ENCODE measurements at regions not wholly inside any gene's neighbourhood (a gene's known extent, or its start where the extent isn't known, plus 50 kb on each side); places are given as distances from the start of the nearest gene placed in this dataset.

DNA sequence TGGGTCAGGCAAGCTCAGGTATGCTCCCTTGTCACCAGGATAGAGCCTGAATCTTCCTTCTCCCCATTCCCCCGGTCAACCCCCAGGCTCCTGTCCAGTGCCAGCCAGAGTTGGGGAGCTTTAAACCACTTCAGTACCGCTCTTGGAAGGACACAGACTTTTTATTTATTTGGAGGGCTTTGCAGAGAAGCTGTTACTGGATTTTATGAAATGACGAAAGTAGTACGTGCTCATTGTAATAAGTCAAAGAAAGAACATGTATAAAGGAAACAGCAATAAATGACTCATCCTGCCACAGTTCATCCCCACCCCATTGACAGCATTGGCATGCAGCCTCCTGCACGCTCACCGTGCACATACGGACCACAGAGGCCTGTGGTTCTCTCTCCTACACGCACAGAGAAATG lies 230.3 kb downstream of the AUH start:
- TF ChIP-seq, protein P1, sequence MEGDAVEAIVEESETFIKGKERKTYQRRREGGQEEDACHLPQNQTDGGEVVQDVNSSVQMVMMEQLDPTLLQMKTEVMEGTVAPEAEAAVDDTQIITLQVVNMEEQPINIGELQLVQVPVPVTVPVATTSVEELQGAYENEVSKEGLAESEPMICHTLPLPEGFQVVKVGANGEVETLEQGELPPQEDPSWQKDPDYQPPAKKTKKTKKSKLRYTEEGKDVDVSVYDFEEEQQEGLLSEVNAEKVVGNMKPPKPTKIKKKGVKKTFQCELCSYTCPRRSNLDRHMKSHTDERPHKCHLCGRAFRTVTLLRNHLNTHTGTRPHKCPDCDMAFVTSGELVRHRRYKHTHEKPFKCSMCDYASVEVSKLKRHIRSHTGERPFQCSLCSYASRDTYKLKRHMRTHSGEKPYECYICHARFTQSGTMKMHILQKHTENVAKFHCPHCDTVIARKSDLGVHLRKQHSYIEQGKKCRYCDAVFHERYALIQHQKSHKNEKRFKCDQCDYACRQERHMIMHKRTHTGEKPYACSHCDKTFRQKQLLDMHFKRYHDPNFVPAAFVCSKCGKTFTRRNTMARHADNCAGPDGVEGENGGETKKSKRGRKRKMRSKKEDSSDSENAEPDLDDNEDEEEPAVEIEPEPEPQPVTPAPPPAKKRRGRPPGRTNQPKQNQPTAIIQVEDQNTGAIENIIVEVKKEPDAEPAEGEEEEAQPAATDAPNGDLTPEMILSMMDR (IDR thresholded peaks at IDR 0.05; ENCODE audit: low read depth, low read length) = no peak
- H3K4me3 ChIP-seq (ENCODE audit: low read depth, low read length) = no peak overlapping the region

DNA sequence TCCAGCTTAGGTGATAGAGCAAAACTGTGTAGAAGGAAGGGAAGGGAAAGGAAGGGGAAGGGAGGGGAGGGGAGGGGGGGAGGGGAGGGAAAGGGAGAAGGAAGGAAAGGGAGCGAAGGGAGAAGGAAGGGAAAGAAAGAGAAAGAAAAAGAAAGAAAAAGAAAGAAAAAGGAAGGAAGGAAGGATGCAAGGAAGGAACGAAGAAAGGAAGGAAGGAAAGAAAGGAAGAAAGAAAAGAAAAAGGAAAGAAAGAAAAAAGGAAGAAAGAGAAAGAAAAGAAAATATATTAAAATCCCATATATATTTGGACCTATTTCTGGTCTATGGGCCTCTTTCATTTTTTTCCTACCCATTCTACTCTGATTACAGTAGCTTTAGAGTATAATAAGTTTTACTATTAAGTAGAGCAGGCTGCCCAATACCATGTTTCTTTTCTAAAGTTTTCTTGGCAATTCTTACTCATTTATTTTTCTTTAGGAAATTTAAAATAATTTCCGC lies 229.1 kb downstream of the AUH start:
- H3K4me3 ChIP-seq (ENCODE audit: low read depth, low read length) = no peak overlapping the region
- TF ChIP-seq, protein P1 (IDR thresholded peaks at IDR 0.05; ENCODE audit: low read depth, low read length) = no peak

DNA sequence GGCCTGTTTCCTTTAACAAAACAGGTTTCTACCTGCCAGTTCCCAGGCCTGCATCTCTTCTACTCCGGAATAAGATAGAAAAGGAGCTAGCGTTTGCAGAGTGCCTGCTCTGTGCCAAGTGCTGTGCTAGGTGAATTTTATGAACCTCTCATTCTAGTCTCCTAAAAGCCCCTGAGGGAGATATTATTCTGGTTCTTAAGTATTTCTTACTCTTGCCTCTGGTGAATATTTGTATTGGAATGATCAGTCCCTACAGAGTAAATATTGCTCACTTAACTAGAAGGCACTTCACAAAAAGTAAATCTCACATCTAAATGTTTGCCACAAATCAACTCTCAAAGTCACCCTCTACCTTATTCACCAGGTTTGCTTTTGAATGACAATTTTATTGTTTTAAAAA lies 227.1 kb downstream of the AUH start:
- no peak overlapping the region for H3K4me3 ChIP-seq (ENCODE audit: low read depth, low read length)
- TF ChIP-seq, protein P1 (IDR thresholded peaks at IDR 0.05; ENCODE audit: low read depth, low read length) = no peak

DNA sequence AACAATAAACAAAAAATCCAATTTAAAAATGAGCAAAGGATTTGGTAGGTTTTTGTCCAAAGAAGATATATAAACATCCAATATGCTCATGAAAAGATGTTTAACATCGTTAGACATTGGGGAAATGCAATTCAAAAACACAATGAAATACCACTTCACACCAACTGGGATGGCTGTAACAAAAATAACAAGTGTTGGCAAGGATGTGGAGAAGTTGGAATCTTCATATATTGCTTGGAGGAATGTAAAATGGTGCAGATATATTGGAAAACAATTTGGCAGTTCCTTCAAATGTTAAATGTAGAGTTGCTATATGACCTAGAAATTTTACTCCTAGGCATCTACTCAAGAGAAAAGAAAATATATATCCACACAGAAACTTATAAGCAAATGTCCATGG lies 224.3 kb downstream of the AUH start:
- TF ChIP-seq, protein P1 (IDR thresholded peaks at IDR 0.05; ENCODE audit: low read depth, low read length) = no peak
- no peak overlapping the region for H3K4me3 ChIP-seq (ENCODE audit: low read depth, low read length)

DNA sequence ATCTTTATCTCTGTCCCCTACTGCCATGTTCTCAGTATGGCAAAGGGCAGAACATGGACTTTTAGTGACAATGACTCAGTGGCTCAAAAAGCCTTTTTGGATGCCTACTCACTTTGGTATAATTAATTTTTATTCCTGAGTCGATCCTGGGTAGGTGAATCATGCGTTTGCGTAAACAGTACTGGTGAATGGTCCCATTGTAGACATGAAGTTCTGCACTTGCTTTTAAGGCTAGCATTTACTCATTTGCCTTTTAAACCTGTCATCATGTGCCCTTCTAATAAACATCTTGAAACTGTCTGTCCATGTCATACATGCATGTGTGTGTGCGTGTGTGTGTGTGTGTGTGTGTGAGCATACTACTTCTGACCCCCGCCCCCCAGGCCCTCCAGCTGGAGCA lies 223.0 kb downstream of the AUH start:
- no peak overlapping the region for H3K4me3 ChIP-seq (ENCODE audit: low read depth, low read length)
- TF ChIP-seq, protein P1 (IDR thresholded peaks at IDR 0.05; ENCODE audit: low read depth, low read length) = no peak

DNA sequence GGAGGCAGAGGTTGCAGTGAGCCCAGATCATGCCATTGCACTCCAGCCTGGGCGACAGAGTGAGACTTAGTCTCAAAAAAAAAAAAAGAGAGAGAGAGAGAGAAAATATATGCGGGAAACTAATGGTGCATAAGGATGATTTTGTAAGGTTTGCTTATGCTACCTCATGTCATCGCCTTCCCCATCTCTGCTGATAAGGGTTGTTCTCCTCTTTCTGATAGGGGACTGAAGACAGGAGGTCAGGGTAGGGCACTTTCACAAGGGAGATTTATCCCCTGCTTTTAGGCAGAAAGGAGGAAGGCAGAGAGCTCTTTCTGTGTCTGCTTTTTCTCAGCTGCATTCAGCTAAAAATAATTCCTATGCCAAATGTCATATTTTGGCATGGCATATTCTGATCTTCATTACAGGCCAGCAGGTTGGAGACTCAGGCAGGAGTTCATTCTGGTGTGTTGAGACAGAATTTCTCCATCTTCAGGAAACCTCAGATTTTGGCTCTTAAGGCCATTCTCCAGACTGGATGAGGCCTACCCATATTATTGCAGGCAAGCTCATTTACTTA lies 220.2 kb downstream of the AUH start:
- TF ChIP-seq, protein P1 (IDR thresholded peaks at IDR 0.05; ENCODE audit: low read depth, low read length) = no peak
- H3K4me3 ChIP-seq (ENCODE audit: low read depth, low read length) = no peak overlapping the region

DNA sequence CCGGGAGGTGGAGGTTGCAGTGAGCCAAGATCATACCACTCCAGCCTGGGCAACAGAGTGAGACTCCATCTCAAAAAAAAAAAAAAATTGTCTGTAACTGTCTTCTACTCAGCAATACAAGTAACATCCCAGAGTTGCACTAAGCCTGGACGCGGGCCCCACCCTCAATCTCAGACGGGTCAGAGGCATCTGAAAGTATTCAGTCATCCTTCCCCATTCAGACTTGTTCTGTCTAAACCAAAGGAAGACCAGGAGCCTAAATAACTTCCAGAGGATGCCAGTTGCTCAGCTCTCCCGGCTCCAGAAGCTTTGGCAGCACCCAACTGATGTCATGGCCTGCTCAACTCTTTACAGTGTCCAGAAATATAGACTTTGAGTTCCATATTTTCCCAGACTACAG lies 218.6 kb downstream of the AUH start:
- H3K4me3 ChIP-seq (ENCODE audit: low read depth, low read length) = no peak overlapping the region
- TF ChIP-seq, protein P1 (IDR thresholded peaks at IDR 0.05; ENCODE audit: low read depth, low read length) = no peak

All from WI38 (cell line).